ENCODE measurements at regions not wholly inside any gene's neighbourhood (a gene's known extent, or its start where the extent isn't known, plus 50 kb on each side); places are given as distances from the start of the nearest gene placed in this dataset.

GRCh38 chr10:78804411-78805032 lies 264.2 kb upstream of the ZMIZ1 start:
- TF ChIP-seq CTCF (IDR thresholded peaks at IDR 0.05; ENCODE audit: low read length) (no peak), EZH2 (IDR thresholded peaks at IDR 0.05; ENCODE audit: borderline replicate concordance, low read length) (no peak)
